GM12878 (cell line): ENCODE measurements at regions not wholly inside any gene's neighbourhood (a gene's known extent, or its start where the extent isn't known, plus 50 kb on each side); places are given as distances from the start of the nearest gene placed in this dataset.

Experiments
- ATAC-seq: fragments of 200-7000 bp; cut with Tn5 transposase; 3 replicates; pipeline ENCODE4 v1.9.1; 2020; ENCODE audit warnings: mild to moderate bottlenecking, moderate library complexity
- BruUV-seq: library from RNA; stranded (reverse); fragments of 400-500 nt; replicated peaks from 2 replicates; lab custom pipeline; 2021; lab: Mats Ljungman, UMichigan
- CTCF ChIA-PET: fragments of 300-600 bp; sonication (Branson Sonifier 250); formaldehyde crosslinking; extraction: SDS; loops from one replicate; lab custom pipeline; 2021; ENCODE audit warnings: inconsistent platforms; lab: Yijun Ruan, JAX
- POLR2A ChIA-PET: fragments of 350-600 bp; formaldehyde crosslinking; extraction: SDS; loops from one replicate; lab custom pipeline; 2021; ENCODE audit warnings: inconsistent platforms; lab: Charles Lee
- RAD21 ChIA-PET: fragments of 300-600 bp; sonication (Branson Sonifier 250); formaldehyde crosslinking; loops from one replicate; lab custom pipeline; 2023; ENCODE audit warnings: antibody characterized with exemption; ENCODE audit not compliant: unreplicated experiment; lab: Charles Lee
- SMC1A ChIA-PET: fragments of 300-600 bp; sonication (Branson Sonifier 250); formaldehyde crosslinking; loops from one replicate; lab custom pipeline; 2023; ENCODE audit not compliant: unreplicated experiment, uncharacterized antibody; lab: Charles Lee
- DNase-seq: peaks from one replicate; pipeline ENCODE4 v3.0.0-alpha.2; 2011; ENCODE audit warnings: low read depth, low spot score
- FAIRE-seq: peaks from 3 replicates; lab custom pipeline; 2011; peaks lifted over from hg19 to GRCh38; lab: Jason Lieb, UNC
- H2AFZ ChIP-seq: 2 replicates; pipeline ENCODE4 v1.6.0; 2011; ENCODE audit warnings: low read depth, low read length, control low read depth; ENCODE audit not compliant: control insufficient read depth
- H3K27ac ChIP-seq: 2 replicates; pipeline ENCODE4 v1.5.1; 2011; ENCODE audit warnings: control low read depth; ENCODE audit not compliant: control insufficient read depth, insufficient read depth
- H3K27me3 ChIP-seq, 2 experiments: replicated peaks in 1 of 2; 2 replicates each; pipeline versions ENCODE4 v1.6.0 to v1.6.1; 2011; ENCODE audit warnings: low read length in 1 of 2; ENCODE audit not compliant: control insufficient read depth in 2 of 2, insufficient read depth in 2 of 2
- H3K36me3 ChIP-seq, 2 experiments: 2 replicates each; pipeline ENCODE4 v1.5.1; 2011; ENCODE audit warnings: low read length in 1 of 2; ENCODE audit not compliant: control insufficient read depth in 2 of 2, insufficient read depth in 2 of 2
- H3K4me1 ChIP-seq: 2 replicates; pipeline ENCODE4 v1.6.1; 2011; ENCODE audit warnings: mild to moderate bottlenecking, low read length, moderate library complexity, mixed read lengths; ENCODE audit not compliant: control insufficient read depth, insufficient read depth
- H3K4me2 ChIP-seq: 2 replicates; pipeline ENCODE4 v1.6.0; 2011; ENCODE audit warnings: control low read depth; ENCODE audit not compliant: control insufficient read depth, insufficient read depth
- H3K4me3 ChIP-seq: fragments of 200-600 bp; sonication (generic); 2 replicates; pipeline ENCODE4 v1.5.1; 2016
- H3K79me2 ChIP-seq: 2 replicates; pipeline ENCODE4 v1.6.0; 2011; ENCODE audit warnings: low read length; ENCODE audit not compliant: control insufficient read depth, insufficient read depth
- H3K9ac ChIP-seq: 2 replicates; pipeline ENCODE4 v1.8.0; 2011; ENCODE audit warnings: low read length, control low read depth, mixed read lengths; ENCODE audit not compliant: control insufficient read depth, insufficient read depth
- H3K9me3 ChIP-seq: replicated peaks from 3 replicates; pipeline ENCODE4 v1.5.1; 2011; ENCODE audit warnings: mild to moderate bottlenecking, low read length; ENCODE audit not compliant: control insufficient read depth, insufficient read depth
- H4K20me1 ChIP-seq: 2 replicates; pipeline ENCODE4 v1.6.0; 2011; ENCODE audit not compliant: control insufficient read depth, insufficient read depth
- DPF2 ChIP-seq: fragments of 450-650 bp; IDR thresholded peaks from 2 replicates; pipeline ENCODE4 v1.6.1; 2017; ENCODE audit warnings: mild to moderate bottlenecking
- HDAC2 ChIP-seq: fragments of 200-600 bp; sonication (generic); IDR thresholded peaks from 2 replicates; pipeline ENCODE4 v1.6.1; 2017
- IKZF1 ChIP-seq: fragments of 450-650 bp; conservative IDR thresholded peaks from 2 replicates; pipeline ENCODE4 v1.6.1; 2017; ENCODE audit warnings: antibody characterized with exemption, mild to moderate bottlenecking
- MYB ChIP-seq: fragments of 150-350 bp; IDR thresholded peaks from 2 replicates; pipeline ENCODE4 v1.6.1; 2014; ENCODE audit warnings: mild to moderate bottlenecking, low read depth, low read length, borderline replicate concordance
- NFYA ChIP-seq: IDR thresholded peaks from 2 replicates; pipeline ENCODE4 v1.6.1; 2011; ENCODE audit warnings: low read depth, mild to moderate bottlenecking, low read length, improper control_type of control experiment, borderline replicate concordance
- RUNX3 ChIP-seq: IDR thresholded peaks from 2 replicates; pipeline ENCODE4 v1.6.1; 2012; ENCODE audit warnings: low read length, inconsistent platforms
- SP1 ChIP-seq: IDR thresholded peaks from one replicate; pipeline ENCODE4 v1.6.1; 2011; ENCODE audit warnings: low read depth, low read length
- TAF1 ChIP-seq: IDR thresholded peaks from 2 replicates; pipeline ENCODE4 v1.6.1; 2011; ENCODE audit warnings: mild to moderate bottlenecking, low read depth, low read length, borderline replicate concordance
- ZNF24 ChIP-seq: fragments of 450-650 bp; IDR thresholded peaks from 2 replicates; pipeline ENCODE4 v1.6.1; 2017; ENCODE audit warnings: antibody characterized with exemption, mild to moderate bottlenecking
- WGBS: methylation state at CpG from one replicate; pipeline ENCODE4 v1.1.6; 2016; ENCODE audit warnings: low lambda C conversion rate; ENCODE audit not compliant: insufficient replicate concordance, insufficient coverage; ENCODE audit errors: missing lambda C conversion rate; 5-methylcytosine and 5-hydroxymethylcytosine counted together
- in situ Hi-C: fragments of 300-500 bp; cut with MboI; formaldehyde crosslinking; loops from 9 replicates; pipeline ENCODE4 v1.14.3; 2018; ENCODE audit warnings: mixed read lengths
- intact Hi-C: fragments of 100-400 bp; cut with micrococcal nuclease; formaldehyde crosslinking; loops from one replicate; pipeline ENCODE4 v1.14.2; 2022; ENCODE audit not compliant: unreplicated experiment
- TF ChIP-seq, protein P1 (sequence below): IDR thresholded peaks from 2 replicates; pipeline ENCODE4 v1.6.1; 2012; ENCODE audit warnings: mild to moderate bottlenecking, low read depth, low read length

DNA sequence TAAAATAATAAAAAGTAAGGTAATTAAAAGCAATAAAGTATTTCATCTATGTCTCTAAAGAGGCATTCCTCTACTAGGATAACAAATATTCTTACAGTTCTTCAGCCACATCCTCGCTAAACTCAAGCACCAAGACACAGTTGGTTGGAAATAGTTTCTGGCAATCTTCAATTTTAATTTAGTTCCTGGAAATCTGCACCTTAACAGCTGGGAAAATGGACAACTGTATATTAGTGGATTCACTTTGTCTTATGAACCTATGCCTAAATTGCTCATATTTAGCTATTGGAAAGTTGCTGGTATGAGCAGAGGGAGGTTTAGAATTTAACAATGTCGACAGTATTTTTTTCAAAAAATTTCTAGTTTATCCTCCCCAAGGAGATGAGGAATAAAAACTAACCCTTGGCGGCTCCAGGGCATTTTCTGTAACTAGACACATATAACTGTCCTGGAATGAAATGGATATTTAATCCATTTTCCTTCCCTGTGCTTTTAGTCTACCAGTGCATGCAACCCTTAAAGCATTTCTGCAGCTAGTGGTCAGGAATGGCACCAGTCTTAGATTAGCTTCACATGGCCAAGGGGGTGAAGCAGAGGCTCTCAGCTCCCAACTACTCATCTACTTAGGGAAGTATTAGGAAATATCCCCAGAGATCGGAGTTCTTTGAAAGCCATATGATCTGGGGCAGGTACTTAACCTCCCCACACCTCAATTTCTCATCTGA is 290.0 kb upstream of the THBS1 start:
- H3K9ac ChIP-seq, result no peak overlapping the region
- ChIA-PET CTCF (interaction anchor here (1.0 kb wide), 1 partner anchor 12 kb away, joined by 3 read pairs; no protein-coding TSS in a partner anchor), SMC1A (interaction anchor here (0.9 kb wide), 2 partner anchors 12 to 16 kb away, joined by 3 read pairs; no protein-coding TSS in a partner anchor), POLR2A (no interaction called here), RAD21 (no interaction called here)
- in situ Hi-C loops (no loop called here), intact Hi-C loops (no loop called here)
- no peak overlapping the region for H3K27ac ChIP-seq
- ATAC-seq (no peak), FAIRE-seq (no peak), DNase-seq (no peak)
- BruUV-seq, result no TSS peak
- H2AFZ ChIP-seq, result no peak overlapping the region
- no peak for TF ChIP-seq MYB
- no peak for TF ChIP-seq RUNX3
- TF ChIP-seq ZNF24, result no peak
- TF ChIP-seq NFYA, result no peak
- TF ChIP-seq IKZF1, result no peak
- TF ChIP-seq SP1, result no peak
- no peak for TF ChIP-seq HDAC2
- TF ChIP-seq, protein P1, sequence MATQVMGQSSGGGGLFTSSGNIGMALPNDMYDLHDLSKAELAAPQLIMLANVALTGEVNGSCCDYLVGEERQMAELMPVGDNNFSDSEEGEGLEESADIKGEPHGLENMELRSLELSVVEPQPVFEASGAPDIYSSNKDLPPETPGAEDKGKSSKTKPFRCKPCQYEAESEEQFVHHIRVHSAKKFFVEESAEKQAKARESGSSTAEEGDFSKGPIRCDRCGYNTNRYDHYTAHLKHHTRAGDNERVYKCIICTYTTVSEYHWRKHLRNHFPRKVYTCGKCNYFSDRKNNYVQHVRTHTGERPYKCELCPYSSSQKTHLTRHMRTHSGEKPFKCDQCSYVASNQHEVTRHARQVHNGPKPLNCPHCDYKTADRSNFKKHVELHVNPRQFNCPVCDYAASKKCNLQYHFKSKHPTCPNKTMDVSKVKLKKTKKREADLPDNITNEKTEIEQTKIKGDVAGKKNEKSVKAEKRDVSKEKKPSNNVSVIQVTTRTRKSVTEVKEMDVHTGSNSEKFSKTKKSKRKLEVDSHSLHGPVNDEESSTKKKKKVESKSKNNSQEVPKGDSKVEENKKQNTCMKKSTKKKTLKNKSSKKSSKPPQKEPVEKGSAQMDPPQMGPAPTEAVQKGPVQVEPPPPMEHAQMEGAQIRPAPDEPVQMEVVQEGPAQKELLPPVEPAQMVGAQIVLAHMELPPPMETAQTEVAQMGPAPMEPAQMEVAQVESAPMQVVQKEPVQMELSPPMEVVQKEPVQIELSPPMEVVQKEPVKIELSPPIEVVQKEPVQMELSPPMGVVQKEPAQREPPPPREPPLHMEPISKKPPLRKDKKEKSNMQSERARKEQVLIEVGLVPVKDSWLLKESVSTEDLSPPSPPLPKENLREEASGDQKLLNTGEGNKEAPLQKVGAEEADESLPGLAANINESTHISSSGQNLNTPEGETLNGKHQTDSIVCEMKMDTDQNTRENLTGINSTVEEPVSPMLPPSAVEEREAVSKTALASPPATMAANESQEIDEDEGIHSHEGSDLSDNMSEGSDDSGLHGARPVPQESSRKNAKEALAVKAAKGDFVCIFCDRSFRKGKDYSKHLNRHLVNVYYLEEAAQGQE, result no peak
- TF ChIP-seq DPF2, result no peak
- TF ChIP-seq TAF1, result no peak
- no peaks in the 10 kb centered on the region for H3K4me1 ChIP-seq
- H3K9me3 ChIP-seq, result no peaks in the 10 kb centered on the region; the same call in 2 of the 3 replicates
- no peaks in the 10 kb centered on the region for H4K20me1 ChIP-seq
- H3K4me3 ChIP-seq, result no peak overlapping the region
- whole genome bisulfite sequencing, result 31% methylated on average over 4 of the region's 4 CpGs
- H3K36me3 ChIP-seq, result no peaks in the 10 kb centered on the region
- no peak overlapping the region for H3K4me2 ChIP-seq
- no peaks in the 10 kb centered on the region for H3K79me2 ChIP-seq
- peaks cover 0 to 2% of the 10 kb centered on the region in 2 experiments; a peak in 2 of 4 replicates for H3K27me3 ChIP-seq
